Calu3 (cell line): ENCODE measurements at regions not wholly inside any gene's neighbourhood (a gene's known extent, or its start where the extent isn't known, plus 50 kb on each side); places are given as distances from the start of the nearest gene placed in this dataset.

ENCODE experiments used
- BruUV-seq: library from RNA; stranded (reverse); fragments of 400-500 nt; replicated peaks from 2 replicates; lab custom pipeline; 2021; lab: Mats Ljungman, UMichigan
- CTCF ChIA-PET: fragments of 300-600 bp; sonication (Branson Sonifier 250); formaldehyde crosslinking; loops from one replicate; lab custom pipeline; 2022; ENCODE audit warnings: antibody characterized with exemption; lab: Charles Lee
- DNase-seq: peaks from one replicate; pipeline ENCODE4 v3.0.0; 2022
- H3K27ac Mint-ChIP-seq: one replicate; pipeline ENCODE4 v1.8.0; 2022; ENCODE audit warnings: mixed read lengths; ENCODE audit not compliant: unreplicated experiment
- H3K27me3 Mint-ChIP-seq: one replicate; pipeline ENCODE4 v1.8.0; 2022; ENCODE audit warnings: mixed read lengths; ENCODE audit not compliant: unreplicated experiment
- H3K36me3 Mint-ChIP-seq: one replicate; pipeline ENCODE4 v1.8.0; 2022; ENCODE audit warnings: mild to moderate bottlenecking, moderate library complexity, mixed read lengths; ENCODE audit not compliant: insufficient read depth, unreplicated experiment
- H3K4me1 Mint-ChIP-seq: one replicate; pipeline ENCODE4 v1.8.0; 2022; ENCODE audit warnings: mild to moderate bottlenecking, low read depth, mixed read lengths; ENCODE audit not compliant: unreplicated experiment
- H3K4me3 Mint-ChIP-seq: one replicate; pipeline ENCODE4 v1.8.0; 2022; ENCODE audit warnings: mild to moderate bottlenecking, low read depth, moderate library complexity, mixed read lengths; ENCODE audit not compliant: unreplicated experiment
- H3K9me3 Mint-ChIP-seq: one replicate; pipeline ENCODE4 v1.8.0; 2022; ENCODE audit warnings: low read depth, mixed read lengths; ENCODE audit not compliant: unreplicated experiment
- intact Hi-C: fragments of 100-400 bp; cut with micrococcal nuclease; formaldehyde crosslinking; loops from one replicate; pipeline ENCODE4 v1.10.0; 2022; ENCODE audit not compliant: unreplicated experiment
- TF ChIP-seq, protein P1 (sequence below): fragments of 200-600 bp; IDR thresholded peaks from one replicate; pipeline ENCODE4 v1.8.0; 2022; ENCODE audit warnings: antibody characterized with exemption; ENCODE audit not compliant: unreplicated experiment

DNA sequence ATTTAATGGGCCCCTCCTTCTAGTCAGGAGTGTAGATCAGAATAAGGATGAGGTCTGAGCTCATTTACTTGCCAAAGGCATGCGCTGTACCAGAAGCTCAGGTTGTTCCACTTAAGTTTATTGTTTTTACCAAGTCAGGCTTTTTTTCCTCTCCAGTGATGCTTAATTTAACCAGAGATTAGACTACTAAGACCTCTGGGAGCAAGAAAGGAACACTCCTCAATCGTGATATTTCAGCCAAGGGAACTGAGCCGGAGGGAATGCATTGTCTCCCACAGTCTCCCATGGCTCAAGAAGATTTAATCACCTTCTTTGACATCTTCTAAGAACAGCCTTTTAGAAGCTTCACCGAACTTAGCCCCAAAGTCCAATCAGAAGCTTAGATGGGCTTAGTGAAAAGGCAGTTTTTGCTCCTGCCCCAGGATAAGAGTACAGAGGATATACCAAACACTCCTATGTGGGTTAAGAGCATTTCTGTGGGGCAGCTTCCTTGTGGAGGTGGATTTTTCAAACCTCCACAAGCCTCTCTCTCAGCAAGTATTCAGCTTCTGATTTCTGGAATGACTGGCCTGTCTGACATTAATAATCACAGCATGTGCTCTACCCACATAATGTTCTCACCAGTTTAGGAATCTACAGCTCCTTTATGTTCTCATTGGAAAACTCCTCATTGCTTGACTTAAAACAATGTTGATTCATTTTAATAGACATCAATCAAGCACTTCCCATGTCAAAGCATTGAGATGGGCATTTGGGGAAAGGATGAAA, 322.7 kb downstream of the SUCLA2 start:
- BruUV-seq: no TSS peak
- Mint-ChIP-seq H3K27ac (no peak overlapping the region), H3K4me1 (peaks cover 28% of the 10 kb centered on the region), H3K9me3 (no peaks in the 10 kb centered on the region), H3K4me3 (no peak overlapping the region), H3K36me3 (no peaks in the 10 kb centered on the region), H3K27me3 (no peaks in the 10 kb centered on the region)
- no peak for DNase-seq
- intact Hi-C loops: no loop called here
- CTCF ChIA-PET: interaction anchor here (0.5 kb wide), 1 partner anchor 16 kb away, joined by 3 read pairs; no protein-coding TSS in a partner anchor
- TF ChIP-seq, protein P1, sequence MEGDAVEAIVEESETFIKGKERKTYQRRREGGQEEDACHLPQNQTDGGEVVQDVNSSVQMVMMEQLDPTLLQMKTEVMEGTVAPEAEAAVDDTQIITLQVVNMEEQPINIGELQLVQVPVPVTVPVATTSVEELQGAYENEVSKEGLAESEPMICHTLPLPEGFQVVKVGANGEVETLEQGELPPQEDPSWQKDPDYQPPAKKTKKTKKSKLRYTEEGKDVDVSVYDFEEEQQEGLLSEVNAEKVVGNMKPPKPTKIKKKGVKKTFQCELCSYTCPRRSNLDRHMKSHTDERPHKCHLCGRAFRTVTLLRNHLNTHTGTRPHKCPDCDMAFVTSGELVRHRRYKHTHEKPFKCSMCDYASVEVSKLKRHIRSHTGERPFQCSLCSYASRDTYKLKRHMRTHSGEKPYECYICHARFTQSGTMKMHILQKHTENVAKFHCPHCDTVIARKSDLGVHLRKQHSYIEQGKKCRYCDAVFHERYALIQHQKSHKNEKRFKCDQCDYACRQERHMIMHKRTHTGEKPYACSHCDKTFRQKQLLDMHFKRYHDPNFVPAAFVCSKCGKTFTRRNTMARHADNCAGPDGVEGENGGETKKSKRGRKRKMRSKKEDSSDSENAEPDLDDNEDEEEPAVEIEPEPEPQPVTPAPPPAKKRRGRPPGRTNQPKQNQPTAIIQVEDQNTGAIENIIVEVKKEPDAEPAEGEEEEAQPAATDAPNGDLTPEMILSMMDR: no peak

DNA sequence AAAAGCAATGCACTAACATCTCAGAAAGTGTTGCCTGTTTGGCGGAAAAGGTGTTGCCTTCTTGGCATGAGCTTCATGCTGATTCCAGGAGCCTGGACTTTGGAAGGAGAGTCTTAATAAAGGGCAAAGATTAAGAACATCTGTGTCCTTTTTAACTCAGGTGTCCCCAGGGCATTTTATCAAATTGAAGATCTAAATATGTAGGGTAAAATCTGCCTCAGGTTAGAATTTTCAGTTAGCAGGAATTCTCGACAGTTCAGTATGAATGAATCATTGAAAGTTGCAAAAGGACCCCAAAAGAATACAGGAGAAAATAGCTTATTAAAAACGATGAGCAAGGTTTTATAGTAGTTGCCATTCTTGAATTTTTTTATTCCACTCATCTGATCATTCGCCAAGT, 325.2 kb downstream of the SUCLA2 start:
- H3K36me3 Mint-ChIP-seq: no peaks in the 10 kb centered on the region
- peaks cover 45% of the 10 kb centered on the region for H3K4me1 Mint-ChIP-seq
- no peak overlapping the region for H3K27ac Mint-ChIP-seq
- H3K27me3 Mint-ChIP-seq: no peaks in the 10 kb centered on the region
- no peak for DNase-seq
- no peaks in the 10 kb centered on the region for H3K9me3 Mint-ChIP-seq
- intact Hi-C loops: no loop called here
- TF ChIP-seq, protein P1: no peak
- CTCF ChIA-PET: no interaction called here
- no peak overlapping the region for H3K4me3 Mint-ChIP-seq
- no TSS peak for BruUV-seq

- no TSS peak for BruUV-seq
- TF ChIP-seq, protein P1: no peak
These were observed 327.8 kb downstream of the SUCLA2 start for GRCh38 chr13:47673009-47673850.

DNA sequence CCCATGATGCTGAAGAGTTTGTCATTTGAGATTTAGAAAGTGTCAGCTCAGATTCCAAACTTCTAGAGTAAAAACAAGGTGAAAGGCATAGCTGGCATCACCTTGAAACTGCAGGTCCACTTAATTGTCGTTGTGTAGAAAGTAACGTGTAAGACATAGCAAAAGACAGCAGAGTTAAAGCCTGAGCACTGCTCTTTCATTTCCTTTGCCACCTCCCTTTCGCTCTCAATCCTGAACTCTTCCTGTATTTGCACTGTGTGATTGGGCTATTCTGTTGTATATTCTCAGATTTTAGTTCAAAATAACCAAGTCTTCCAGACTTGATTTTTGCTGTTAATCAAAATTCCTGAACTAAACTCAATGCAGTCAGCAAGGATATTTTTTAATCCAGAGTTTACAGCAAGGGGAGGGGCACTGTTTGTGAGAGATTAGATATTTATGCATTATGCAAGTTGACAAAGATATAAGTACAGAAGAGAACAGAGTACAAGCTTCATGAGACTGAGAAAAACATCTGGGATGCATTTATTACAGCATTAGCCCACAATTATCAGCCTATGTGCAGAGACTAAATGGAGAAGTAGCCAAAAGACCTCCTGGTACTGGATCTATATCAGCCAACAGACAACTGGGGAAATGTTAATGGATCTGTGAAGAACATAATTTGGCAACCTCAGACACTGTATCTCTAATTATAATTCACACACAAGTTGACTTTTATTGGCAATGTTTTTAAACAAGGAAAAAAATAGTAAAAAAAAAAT, 328.6 kb downstream of the SUCLA2 start:
- no peaks in the 10 kb centered on the region for H3K36me3 Mint-ChIP-seq
- intact Hi-C loops: no loop called here
- no peaks in the 10 kb centered on the region for H3K27me3 Mint-ChIP-seq
- H3K27ac Mint-ChIP-seq: peak overlapping the region; percentile 42
- no TSS peak for BruUV-seq
- DNase-seq: no peak
- H3K9me3 Mint-ChIP-seq: no peaks in the 10 kb centered on the region
- H3K4me3 Mint-ChIP-seq: no peak overlapping the region
- CTCF ChIA-PET: no interaction called here
- peaks cover 27% of the 10 kb centered on the region for H3K4me1 Mint-ChIP-seq
- TF ChIP-seq, protein P1: no peak

More at GRCh38 chr13:47673009-47673850, 327.8 kb downstream of the SUCLA2 start:
- no peaks in the 10 kb centered on the region for H3K36me3 Mint-ChIP-seq
- H3K4me3 Mint-ChIP-seq: no peak overlapping the region
- no peaks in the 10 kb centered on the region for H3K9me3 Mint-ChIP-seq
- peaks cover 27% of the 10 kb centered on the region for H3K4me1 Mint-ChIP-seq
- DNase-seq: no peak
- no peaks in the 10 kb centered on the region for H3K27me3 Mint-ChIP-seq
- peak overlapping the region; percentile 42 for H3K27ac Mint-ChIP-seq
- intact Hi-C loops: no loop called here
- CTCF ChIA-PET: no interaction called here
